Lower leg skin (tissue), 4 donors: ENCODE measurements at regions not wholly inside any gene's neighbourhood (a gene's known extent, or its start where the extent isn't known, plus 50 kb on each side); places are given as distances from the start of the nearest gene placed in this dataset.

Source experiments
- DNase-seq, 2 donors: peaks; one replicate each; pipeline ENCODE4 v3.0.0-alpha.2; 2019; ENCODE audit warnings: low spot score in 2 of 2
- H3K4me3 ChIP-seq: fragments of 200-600 bp; sonication (generic); 2 replicates; pipeline ENCODE4 v1.5.1; 2017; ENCODE audit warnings: mild to moderate bottlenecking, low read depth; ENCODE audit not compliant: poor library complexity, severe bottlenecking
- CTCF ChIP-seq, 3 donors: fragments of 450-650 bp; IDR thresholded peaks; one replicate each; pipeline ENCODE4 v1.5.1; 2016; ENCODE audit warnings: antibody characterized with exemption in 3 of 3, mild to moderate bottlenecking in 3 of 3, moderate library complexity in 2 of 3
- POLR2A ChIP-seq, 2 donors: fragments of 450-650 bp; IDR thresholded peaks; one replicate each; pipeline ENCODE4 v1.6.1; 2016 to 2017; ENCODE audit warnings: antibody characterized with exemption in 2 of 2, mild to moderate bottlenecking in 1 of 2, moderate library complexity in 1 of 2
- WGBS, 2 donors: methylation state at CpG; one replicate each; pipeline ENCODE4 v1.1.5; 2018; 5-methylcytosine and 5-hydroxymethylcytosine counted together
- intact Hi-C: fragments of 100-400 bp; cut with DNase I; formaldehyde crosslinking; loops from one replicate; pipeline ENCODE4 v1.15.0; 2023; ENCODE audit warnings: low total_unique reads

- TF ChIP-seq POLR2A (IDR thresholded peaks at IDR 0.05): no peak
- TF ChIP-seq CTCF (IDR thresholded peaks at IDR 0.05): no peak
- no peak overlapping the region for H3K4me3 ChIP-seq
- DNase-seq: peak in 1 of 2 donors; percentile 70
- intact Hi-C loops: no loop called here
- 78 to 87% methylated on average over 4 of the region's 4 CpGs for WGBS, 2 donors
These were observed 404.1 kb downstream of the PTPRU start for GRCh38 chr1:29640428-29640785.

DNA sequence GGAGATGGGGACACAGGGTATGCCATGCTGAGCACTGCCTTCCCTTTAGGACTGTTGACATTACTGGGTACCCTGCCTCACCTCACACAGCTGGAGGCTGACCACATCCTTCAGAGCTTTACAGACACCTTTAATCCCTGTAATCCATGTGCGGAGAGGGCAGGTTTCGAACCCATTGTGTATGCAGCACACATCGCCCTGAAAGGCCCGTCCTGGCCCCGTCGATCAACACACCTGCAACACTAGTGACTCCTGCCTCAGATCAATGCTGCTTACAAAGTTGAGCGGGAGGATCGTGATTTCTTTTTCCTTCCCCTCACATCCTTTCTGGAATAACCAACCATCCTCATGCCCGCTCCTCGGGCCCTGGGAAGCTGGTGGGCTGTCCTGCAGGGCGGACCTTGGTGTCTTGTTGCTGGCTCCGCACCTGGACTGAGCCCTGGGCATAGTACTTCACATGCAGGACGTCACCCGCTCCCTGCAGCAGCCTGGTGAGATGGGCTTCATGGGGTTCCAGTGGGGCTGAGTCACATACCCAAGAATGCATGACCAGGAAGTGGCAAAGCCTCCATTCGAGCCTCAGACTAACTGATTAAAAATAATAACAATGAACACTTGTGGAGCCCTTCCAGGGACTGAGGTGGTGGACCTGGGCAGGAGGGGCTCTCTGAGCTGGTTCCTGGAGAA lies 403.6 kb downstream of the PTPRU start:
- no peak overlapping the region for H3K4me3 ChIP-seq
- WGBS, 2 donors: 88% methylated on average over 15 of the region's 15 CpGs
- DNase-seq: peak in 1 of 2 donors; percentile 65
- TF ChIP-seq CTCF (IDR thresholded peaks at IDR 0.05): no peak
- no peak for TF ChIP-seq POLR2A (IDR thresholded peaks at IDR 0.05)
- intact Hi-C loops: no loop called here

- no peak for TF ChIP-seq CTCF (IDR thresholded peaks at IDR 0.05)
- no peak for TF ChIP-seq POLR2A (IDR thresholded peaks at IDR 0.05)
- DNase-seq: peak in 1 of 2 donors; percentile 7
- no peak overlapping the region for H3K4me3 ChIP-seq
- WGBS, 2 donors: 60 to 76% methylated on average over 6 of the region's 6 CpGs
- intact Hi-C loops: no loop called here
These were observed 402.9 kb downstream of the PTPRU start for GRCh38 chr1:29639156-29639736.

- no peak overlapping the region for H3K4me3 ChIP-seq
- peak; percentile 5 to 61 for DNase-seq
- TF ChIP-seq CTCF (IDR thresholded peaks at IDR 0.05) (no peak), POLR2A (IDR thresholded peaks at IDR 0.05) (no peak)
- intact Hi-C loops: no loop called here
- WGBS, 2 donors: 76 to 81% methylated on average over 2 of the region's 2 CpGs
These were observed 402.0 kb downstream of the PTPRU start for GRCh38 chr1:29638281-29638680.

DNA sequence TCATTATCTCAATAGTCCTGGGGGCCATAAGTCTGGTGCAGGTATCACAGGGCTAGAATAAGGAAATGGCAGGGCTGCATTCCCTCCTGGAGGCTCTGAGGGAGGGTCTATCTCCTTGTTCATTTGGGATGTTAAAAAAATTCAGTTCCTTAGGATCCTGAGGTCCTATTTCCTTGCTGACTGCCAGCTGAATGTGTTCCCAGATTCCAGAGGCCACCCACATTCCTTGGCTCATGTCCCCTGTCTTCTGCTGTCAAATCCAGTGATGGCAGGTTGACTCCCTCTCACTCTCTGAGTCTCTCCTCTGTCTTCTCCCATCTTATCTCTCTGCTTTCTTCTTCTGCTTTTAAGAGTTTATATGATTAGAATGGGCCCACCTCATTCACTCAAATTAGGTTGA lies 400.6 kb downstream of the PTPRU start:
- peak in 1 of 2 donors; percentile 29 for DNase-seq
- intact Hi-C loops: no loop called here
- no peak overlapping the region for H3K4me3 ChIP-seq
- TF ChIP-seq CTCF (IDR thresholded peaks at IDR 0.05) (no peak), POLR2A (IDR thresholded peaks at IDR 0.05) (no peak)
